HEK293 (cell line): ENCODE measurements at regions not wholly inside any gene's neighbourhood (a gene's known extent, or its start where the extent isn't known, plus 50 kb on each side); places are given as distances from the start of the nearest gene placed in this dataset.

Source experiments
- CTCF ChIP-seq: fragments of 450-650 bp; formaldehyde crosslinking; IDR thresholded peaks from 2 replicates; pipeline ENCODE4 v1.5.1; 2016; ENCODE audit warnings: missing biosample characterization, missing genetic modification characterization
- ZNF292 ChIP-seq: fragments of 450-650 bp; formaldehyde crosslinking; IDR thresholded peaks from 2 replicates; pipeline ENCODE4 v1.5.1; 2016; ENCODE audit warnings: low read depth, missing biosample characterization, missing genetic modification characterization, borderline replicate concordance
- ZNF560 ChIP-seq: fragments of 450-650 bp; formaldehyde crosslinking; IDR thresholded peaks from 2 replicates; pipeline ENCODE4 v1.5.1; 2017; ENCODE audit warnings: missing biosample characterization, missing genetic modification characterization, borderline replicate concordance
- TF ChIP-seq, protein P1 (sequence below): fragments of 450-650 bp; formaldehyde crosslinking; IDR thresholded peaks from 2 replicates; pipeline ENCODE4 v1.5.1; 2016; ENCODE audit warnings: missing biosample characterization, missing genetic modification characterization

GRCh38 chr2:149741646-149742045, 154.1 kb upstream of the MMADHC start:
- TF ChIP-seq, protein P1, sequence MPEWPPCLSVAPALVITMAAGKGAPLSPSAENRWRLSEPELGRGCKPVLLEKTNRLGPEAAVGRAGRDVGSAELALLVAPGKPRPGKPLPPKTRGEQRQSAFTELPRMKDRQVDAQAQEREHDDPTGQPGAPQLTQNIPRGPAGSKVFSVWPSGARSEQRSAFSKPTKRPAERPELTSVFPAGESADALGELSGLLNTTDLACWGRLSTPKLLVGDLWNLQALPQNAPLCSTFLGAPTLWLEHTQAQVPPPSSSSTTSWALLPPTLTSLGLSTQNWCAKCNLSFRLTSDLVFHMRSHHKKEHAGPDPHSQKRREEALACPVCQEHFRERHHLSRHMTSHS, result no peak
- TF ChIP-seq ZNF292, result no peak
- no peak for TF ChIP-seq ZNF560 (tag by site-specific recombination)
- no peak for TF ChIP-seq CTCF
